HS-27A (cell line): ENCODE measurements at regions not wholly inside any gene's neighbourhood (a gene's known extent, or its start where the extent isn't known, plus 50 kb on each side); places are given as distances from the start of the nearest gene placed in this dataset.

Experiments used
- DNase-seq: peaks from one replicate; pipeline ENCODE4 v3.0.0-alpha.2; 2012; ENCODE audit warnings: low read depth, missing footprints

DNA sequence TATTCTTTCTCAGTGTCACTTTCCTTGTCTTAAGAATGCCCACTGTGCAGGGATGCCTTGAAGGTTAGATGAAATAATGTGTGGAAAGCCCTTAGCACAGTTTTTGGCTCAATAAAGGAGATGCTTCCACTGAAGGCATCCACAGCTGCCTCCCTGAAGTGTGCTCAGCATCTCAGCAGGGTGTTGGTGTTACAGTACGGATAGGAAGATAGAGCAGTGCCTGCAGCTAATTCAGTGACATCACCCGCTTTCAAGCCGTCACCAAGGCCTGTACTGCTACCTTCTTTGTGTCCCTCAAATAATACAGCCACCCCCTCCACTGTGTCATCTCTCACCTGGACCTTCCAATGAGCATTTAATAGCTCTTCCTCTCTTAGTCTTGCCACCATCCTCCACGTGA is 59.0 kb downstream of the NDUFS5 start:
- DNase-seq, result no peak

DNA sequence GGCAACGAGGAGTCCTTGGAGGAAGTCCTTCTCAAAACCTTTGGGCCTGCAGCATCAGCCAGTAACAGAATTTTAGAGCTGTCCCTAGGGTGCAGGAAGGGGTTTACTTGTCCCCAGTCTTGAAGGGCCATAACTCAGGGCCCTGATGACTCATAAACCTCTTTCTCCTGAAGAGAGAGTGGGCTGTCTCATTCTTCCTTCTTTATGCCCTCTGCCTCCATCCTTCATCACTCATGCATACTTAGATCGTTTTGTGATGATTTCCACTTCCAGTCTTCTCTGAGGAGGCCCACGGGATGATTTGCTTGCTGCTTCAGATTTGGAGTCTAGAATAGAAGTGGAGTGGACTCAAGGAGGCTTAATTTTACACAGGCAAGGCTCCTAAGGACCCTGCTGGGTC is 60.2 kb downstream of the NDUFS5 start:
- DNase-seq, result no peak

DNA sequence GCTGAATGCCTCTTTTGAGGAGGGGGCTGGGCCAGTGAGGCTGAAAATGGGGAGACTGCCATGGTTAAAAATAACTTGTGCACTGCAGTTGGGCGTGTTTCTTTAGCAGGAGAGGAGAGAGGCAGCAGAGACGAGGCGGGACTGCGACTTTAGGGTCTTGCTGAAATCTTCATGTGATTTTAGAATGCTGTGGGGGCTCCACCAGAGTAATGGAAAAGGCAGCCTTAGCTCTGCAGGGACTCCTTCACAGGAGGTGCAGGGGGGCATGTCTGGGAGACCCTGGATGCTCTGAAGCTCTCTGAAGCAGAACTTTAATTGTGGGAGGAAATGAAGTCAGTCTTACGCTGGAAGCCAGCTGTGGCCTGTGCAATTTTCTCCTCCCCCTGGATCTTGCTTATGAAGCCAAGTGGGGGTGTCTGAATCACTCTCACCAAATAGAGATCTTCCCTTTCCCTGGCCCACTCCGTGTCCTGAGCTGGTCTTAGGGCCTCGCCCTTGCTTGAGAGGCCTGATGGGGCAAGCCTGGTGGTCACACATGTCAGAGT is 60.8 kb downstream of the NDUFS5 start:
- DNase-seq, result no peak

DNA sequence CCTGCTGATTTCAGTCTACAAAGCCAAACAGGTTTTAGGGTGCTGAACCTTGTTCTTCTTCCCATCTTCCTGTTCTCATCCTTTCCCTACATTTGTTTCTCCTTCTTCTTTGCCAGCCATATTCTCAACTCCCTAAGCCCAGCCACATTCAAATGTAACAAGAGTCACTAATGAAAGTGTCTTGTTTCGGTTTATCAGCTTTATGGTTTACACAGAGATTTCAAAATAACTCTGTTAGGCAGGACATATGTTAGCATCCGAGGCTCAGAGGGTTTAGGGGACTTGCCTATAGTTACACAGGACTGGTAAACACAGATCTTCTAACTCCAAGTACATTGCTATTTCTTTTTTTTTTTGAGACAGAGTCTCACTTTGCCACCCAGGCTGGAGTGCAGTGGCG is 61.3 kb downstream of the NDUFS5 start:
- DNase-seq, result no peak

DNA sequence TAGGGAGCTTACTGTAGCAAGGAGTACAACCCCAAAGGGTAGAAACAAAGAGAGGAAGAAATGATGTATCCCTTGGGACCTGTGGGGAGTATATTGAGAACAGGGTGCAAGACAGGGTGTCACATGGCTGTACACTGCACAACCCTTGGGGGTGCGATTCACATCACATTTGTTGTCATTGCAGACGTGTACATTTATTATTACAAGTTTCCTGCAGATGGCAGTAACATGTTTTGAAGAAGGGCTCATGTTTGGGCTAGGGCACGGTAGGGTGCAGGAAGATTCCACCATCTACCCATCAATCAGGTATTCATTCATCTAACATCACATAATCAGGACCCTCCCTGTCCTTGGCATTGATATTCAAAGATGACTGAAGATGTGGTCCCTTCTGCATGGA is 62.5 kb downstream of the NDUFS5 start:
- no peak for DNase-seq

DNA sequence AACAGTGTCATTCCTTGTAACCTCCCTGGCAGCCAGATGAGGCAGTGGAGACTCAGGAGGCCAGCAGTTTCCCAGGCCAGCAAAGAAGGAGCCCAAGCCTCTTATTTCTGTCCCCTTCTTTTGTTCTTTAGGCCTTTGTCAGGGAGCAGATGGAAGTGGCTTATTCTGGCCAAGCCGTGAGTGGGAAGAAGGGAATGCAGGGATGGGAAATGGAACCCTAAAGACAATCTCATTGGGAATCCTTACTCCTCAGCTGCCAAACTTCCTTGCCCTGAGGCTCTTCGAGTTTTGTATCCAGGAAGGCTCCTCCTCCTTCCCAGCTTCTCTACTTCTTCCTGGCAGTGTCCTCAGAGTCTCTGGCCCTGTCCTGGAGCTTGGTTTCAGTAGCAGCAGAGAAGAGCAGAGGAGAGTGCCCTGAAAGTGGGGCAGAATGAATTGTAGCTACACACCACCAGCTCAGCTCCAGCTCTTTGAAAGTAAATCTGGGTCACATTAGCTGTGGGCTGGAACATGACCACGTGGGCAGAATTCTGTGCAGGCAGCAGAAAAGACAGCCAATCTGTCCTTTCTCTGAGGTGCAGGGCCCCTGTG is 63.9 kb downstream of the NDUFS5 start:
- DNase-seq, result no peak

DNA sequence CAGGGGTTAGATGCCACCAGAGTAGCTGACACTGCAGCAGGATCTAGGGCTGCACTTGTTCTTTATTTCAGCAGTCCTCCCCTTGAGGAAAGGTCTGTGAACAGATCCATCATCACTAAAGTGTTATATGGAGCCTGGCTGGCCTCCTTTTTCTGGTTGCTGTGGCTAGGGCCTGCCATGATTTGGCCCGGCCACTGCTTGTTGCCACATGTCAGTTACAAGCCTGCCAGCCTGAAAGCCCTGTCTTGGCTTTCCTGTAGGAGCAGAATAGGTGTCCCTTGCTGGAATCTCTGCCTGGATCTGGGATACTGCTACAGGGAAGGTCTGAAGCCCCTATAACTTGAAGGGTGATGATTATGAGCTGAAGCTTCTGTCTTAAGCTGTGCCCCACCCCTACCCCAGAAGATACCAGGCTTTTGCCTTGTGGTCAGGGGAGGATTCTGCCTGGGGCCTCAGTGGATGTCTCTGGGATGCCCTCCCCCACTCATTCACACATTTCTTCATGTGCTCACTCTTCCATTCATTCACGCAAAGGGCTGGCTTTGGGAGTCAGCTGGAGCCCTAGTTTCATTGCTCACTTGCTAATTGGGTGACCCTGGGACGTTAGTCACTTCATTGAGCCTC is 64.7 kb downstream of the NDUFS5 start:
- DNase-seq, result no peak

DNA sequence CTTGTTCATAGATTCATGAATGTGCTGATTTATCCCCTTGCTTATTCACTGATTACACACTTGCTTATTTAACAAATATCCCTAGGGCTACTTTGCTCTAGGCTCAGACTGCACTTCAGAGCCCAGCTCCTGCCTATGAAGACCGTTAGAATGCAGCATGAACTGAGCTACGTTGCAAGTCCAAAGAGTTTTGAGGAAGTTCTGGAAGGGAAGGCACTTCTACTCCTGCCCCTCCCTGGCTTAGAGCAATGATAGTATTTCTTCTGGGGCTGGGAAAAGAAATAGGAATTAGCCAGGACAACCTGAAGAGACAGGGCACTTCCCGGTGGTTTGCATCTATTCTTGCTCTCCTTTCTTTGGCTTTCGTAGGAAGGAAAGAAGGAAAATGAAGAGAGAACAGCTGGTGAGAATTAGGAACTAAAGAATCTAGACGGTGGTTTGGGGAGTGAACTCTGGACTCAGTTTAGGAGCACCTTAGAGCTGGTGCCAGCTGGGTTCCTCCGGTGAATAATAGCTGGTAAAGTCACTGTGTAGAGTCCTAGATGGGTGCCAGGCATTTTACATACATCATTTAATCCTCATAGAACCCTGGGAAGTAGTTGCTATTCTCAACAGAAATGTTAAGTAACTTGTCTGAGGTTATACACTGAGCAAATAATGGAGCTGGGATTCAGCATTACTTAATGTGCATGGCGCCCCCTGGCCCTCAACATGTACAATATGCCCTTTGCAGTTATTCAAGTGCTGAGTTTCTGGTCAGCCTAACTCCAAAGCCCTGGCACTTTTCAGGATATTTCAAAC is 65.9 kb downstream of the NDUFS5 start:
- DNase-seq, result no peak

DNA sequence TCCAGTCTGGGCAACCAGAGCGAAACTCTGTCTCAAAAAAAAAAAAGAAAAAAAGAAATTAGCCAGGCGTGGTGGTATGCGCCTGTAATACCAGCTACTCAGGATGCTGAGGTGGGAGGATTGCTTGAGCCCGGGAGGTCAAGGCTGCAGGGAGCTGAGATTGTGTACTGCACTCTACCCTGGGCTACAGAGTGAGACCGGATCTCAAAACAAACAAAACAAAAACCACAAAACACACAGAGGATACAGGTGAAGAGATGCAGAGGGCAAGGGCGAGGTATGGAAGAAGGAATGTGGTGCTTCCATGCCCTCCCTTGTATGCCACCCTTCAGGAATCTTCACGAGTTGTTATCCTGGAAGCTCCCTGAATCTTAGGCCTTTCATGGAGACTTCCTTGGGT is 68.5 kb downstream of the NDUFS5 start:
- no peak for DNase-seq

DNA sequence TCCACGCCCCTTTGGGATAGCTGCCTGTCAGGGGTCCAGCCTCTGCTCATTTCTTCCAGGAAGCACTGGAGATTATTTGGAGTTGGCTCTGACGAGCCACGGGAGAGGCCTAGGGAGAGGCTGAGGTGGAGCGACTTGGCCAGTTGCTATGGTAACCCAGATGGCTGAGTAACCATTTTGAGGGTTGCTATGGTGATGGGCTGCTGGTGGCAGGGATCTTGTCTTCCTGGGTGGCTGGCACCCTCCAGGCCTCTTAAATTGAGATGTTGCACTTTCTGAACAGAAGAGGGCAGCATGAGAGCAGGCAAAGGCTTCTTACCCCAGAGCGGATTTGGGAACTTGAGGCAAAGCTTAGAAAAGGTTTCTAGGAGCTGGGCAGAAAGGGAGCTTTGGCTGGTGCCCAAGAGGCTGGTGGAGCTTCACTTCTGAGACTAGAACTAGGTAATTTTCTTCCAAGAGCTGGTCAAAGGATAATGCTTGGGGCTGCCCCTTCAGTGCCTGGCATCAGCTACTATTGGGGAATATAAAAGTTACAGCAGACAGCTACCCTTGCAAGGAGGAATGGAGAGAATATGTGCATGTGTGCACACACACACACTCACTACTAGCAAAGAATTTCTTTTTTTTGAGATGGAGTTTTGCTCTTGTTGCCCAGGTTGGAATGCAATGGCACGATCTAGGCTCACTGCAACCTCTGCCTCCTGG is 72.5 kb downstream of the NDUFS5 start:
- peak; percentile 89 for DNase-seq

DNA sequence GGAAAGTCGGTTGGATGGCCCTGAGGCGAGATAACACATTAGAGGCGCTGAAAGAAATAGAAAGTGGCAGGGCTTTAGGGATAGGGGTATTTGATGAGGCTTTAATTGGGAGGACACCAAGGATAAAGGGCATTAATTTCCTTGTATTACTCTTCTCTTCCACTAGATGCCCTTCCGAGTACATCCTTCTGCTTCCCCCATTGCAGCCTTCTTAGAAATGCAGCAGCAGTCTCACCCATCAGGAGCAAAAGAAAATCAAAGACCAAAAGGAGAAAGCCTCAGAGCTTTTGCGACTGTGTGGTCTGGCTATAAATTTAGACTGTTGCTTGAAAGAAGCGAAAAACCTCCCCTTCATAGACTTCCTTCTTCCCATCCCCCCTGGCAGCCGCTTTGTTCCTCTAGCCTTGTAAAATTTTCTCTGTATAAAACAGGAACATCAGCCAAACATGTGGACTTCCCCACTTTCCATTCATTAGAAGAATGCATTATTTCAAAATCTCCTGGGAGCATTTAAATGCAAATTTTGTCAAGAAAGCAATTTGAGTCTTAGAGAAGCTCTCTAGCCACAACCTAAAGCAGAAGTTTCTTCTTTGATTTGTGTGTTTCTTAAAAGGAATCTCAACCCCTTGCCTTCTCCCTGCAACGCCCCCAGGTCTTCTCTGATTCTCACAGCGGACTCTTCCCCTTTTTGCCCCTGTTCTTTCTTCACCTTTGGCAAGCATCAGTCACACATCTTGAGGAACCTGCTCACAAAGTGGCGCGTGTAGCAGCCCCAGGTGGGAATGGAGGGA is 76.6 kb downstream of the NDUFS5 start:
- DNase-seq, result no peak

DNA sequence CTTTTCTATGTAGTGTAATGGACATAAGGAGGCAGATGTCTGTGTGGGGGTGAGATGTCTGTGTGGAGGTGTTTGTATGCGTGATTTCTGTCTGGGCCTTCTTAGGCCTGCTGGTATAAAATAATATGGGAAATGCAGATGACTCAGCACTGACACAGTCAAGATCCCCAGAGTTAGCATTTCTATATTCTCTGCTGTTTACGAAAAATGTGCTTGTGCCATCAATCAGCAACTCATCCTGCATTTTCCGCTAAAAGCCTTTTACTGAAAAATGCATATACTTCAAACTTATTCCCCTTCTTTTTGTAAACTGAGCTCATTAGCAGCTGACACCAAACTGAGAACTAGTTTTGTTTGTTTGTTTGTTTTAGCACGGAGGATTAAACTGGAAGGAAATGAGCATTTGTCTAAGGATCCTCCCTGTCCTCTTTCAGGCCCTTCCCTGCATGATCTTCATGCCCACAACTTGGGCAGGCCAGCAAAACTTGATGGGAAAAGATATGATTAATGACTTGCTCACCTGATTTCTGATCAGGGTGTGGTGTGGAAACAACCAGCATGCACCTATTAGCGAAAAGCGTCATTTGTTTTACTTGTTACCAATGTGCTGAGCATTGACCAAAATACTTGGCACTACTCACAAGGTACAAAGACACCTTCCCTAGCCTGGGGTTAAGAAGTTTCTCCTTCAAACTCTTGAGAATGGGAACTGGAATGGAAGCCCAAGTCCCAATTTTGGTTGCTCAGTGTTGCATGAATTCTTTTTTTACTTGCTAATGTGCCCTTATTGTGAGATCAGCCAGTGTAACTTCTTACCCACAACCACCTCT is 77.4 kb downstream of the NDUFS5 start:
- DNase-seq, result no peak

DNA sequence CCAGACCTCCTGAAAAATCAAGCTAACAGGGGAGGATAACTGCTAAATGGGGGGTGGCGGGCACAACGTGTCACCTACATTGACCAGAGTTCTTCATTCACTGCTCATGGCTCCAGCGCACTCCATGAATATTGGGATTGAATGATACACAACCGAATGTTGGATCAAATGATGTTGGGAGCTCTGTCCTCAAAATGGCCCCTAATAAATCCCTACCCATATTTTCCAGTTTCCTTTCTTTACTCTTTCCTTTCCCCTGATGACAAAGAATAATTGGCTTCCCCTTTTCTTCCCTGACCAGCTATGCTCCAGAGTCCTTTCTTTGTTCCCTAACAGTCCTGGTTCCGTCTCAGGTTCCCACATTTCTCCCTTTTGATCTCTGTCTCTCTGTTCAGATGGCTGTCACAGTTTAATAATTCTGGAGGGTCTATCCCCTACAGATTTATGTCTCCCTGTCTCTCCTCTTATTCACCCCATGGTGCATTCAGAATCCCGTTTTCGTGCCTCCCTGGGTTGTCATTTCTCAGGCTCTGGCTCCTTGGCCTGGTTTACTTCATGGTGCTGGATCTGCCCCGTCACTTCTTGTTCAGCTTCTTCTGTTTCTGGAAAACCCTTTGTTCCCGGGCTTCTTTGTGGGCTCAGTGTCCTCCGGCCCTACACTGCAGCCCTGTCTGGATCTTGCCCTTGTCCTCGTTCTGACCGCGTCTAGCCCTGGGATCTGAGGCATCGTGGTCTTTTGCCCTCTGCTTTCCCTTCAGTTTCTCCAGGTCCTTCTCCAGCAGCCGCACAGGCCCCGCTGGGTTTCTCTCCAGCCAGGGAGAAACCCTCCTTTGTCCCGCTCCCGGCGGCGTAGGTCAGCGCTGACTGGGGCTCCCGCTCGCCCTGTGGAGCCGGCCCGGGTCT is 78.3 kb downstream of the NDUFS5 start:
- DNase-seq, result no peak

DNA sequence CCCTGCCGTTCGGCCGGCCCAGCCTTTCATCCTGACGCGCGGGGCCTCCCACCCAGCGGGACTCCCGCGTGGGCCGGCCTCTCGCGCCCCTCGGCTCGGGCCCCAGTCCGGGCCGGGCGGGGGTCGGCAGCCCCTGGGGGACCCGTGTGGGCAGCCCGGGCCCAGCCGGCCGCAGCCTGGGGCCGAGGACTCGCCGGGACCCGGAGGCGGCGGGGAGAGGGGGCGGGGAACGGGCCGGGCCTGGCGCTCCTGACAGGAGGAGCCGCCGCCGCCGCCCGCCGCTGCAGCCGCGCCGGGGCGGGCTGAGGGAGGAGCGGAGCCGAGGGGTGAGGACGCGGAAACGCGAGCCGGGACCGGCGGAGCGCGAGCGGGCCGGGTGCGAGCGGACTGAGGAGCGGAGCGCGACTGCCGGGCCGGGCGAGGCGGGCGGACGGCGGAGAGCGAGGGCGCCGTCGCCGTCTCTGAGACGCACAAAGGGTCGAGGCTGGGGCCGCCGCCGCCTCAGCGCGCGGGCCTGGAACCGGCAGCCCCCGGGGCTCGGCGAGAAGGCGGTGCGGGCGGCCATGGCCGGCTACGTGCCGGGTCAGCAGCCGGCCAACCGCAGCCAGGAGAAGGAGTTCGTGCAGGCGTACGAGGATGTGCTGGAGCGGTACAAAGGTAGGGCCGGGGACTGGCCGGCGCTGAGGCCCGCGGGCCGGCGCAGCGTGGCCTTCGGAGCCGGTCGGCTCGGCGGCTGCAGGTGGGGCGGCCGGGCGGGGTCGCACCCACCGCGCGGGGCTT is 79.1 kb downstream of the NDUFS5 start:
- no peak for DNase-seq

DNA sequence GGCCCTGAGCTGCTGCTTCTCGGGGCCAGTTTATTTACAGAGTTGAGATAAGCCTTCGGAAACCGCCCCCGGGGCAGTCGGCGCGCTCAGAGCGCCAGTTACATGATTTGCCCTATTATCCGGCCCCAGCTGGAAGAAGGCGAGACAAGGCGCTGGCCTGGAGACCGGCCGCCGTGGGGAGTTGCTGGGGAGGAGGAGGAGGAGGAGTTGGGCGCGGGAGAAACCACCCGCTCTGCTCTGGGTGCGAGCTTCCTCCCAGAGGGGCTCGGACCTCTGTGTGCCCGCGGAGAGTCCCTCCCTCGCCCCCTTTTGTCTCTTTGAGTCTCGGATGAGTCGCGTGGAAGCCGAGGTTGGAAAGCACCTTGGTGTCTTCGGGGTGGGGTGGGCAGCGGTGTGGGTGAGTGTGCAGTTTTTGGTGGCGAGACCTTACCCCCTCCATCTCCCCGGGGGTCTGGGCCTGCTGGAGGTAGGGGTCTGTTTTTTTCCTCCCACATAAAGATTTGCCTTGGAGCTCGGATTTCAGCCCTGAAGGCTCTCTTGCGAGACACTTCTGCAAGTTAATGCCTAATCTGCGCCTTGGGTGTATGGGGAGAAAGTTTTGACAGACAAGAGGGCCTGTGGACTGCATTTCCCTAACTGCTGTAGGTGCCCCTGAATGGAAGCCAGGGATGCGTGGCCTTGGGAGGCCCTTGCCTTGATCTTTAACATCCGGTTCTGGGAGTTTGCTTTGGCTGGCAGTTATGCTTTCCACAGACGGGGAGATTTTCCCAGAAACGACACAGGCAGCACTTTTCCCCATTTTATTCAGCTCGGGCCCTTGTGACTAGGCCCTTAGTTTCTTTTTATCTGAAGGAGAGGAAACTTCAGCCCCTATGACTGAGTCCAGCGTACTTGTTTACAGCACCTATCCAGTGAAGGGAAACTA is 80.0 kb downstream of the NDUFS5 start:
- DNase-seq, result no peak

DNA sequence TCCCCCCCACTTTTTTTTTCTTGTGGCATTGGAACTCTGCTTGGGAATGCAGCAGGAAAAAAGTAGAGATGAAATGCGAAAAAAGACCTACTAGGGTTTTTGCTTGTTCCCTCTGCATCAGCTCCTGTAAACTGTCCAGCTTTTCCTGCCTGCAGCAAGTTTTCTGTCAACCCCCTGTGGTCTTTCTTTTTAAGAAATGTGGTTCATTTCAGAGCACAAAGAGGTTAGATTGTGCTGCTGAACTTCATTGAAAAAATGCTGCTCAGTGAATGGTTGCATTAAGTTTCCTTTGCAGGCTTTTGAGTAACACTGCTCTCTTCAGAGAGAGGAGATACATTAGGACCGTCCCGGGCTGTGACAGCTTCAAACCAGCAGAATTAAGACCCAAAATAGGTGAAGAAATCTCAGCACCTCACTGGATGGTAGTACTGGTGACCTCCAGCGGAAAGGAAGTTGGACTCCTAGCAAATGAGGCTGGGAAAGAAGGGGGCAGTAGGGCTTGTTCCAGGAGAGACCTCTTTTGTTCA is 80.7 kb downstream of the NDUFS5 start:
- no peak for DNase-seq
